ENCODE measurements at regions not wholly inside any gene's neighbourhood (a gene's known extent, or its start where the extent isn't known, plus 50 kb on each side); places are given as distances from the start of the nearest gene placed in this dataset.

- Histone ChIP-seq H2BK12ac (ENCODE audit: low read length in 2 of 2) (no peak overlapping the region), H3K9ac (ENCODE audit: low read length) (no peak overlapping the region), H3K23ac (ENCODE audit: low read length in 2 of 2) (no peak overlapping the region)
These were observed 188.5 kb downstream of the LIG4 start for GRCh38 chr13:108026680-108027410.

DNA sequence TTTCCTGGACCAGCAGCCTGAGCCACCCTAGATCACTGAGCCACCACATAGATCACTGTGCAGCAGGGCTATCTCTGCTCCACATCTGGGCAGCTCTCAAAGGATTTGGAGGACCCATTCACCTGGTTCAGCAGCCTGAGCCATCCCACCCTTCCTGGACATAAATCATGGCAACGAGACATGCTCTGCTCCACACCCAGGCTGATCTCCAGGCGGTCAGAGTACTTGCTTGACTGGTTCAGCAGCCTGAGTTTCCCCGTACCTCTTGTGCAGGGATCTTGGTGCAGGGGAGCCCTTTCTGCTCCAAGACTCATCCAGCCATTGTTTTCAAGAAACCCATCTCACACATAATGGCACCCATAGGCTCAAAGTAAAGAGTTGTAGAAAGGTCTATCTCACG is 195.3 kb downstream of the LIG4 start:
- Histone ChIP-seq H2BK5ac (ENCODE audit: low read depth, low read length, poor library complexity, severe bottlenecking) (no peak overlapping the region), H2BK12ac (ENCODE audit: low read length in 2 of 2) (no peak overlapping the region), H3K14ac (ENCODE audit: low read length in 2 of 2) (no peak overlapping the region), H3K9me3 (ENCODE audit: control insufficient read depth, low read length) (peaks cover 42% of the 10 kb centered on the region), H2AFZ (ENCODE audit: low read depth, low read length) (no peak overlapping the region), H3K9ac (ENCODE audit: low read length) (no peak overlapping the region), H3K4ac (ENCODE audit: low read depth in 1 of 2, low read length in 2 of 2) (no peak overlapping the region), H3K4me2 (ENCODE audit: low read length, poor library complexity, severe bottlenecking) (no peak overlapping the region), H3K27me3 (ENCODE audit: control insufficient read depth in 1 of 2, insufficient read depth in 1 of 2, low read length in 2 of 2) (no peaks in the 10 kb centered on the region), H2AK5ac (ENCODE audit: low read length, severe bottlenecking) (no peak overlapping the region), H2BK120ac (ENCODE audit: low read depth, low read length) (no peak overlapping the region), H3K4me1 (ENCODE audit: control insufficient read depth, insufficient read depth, low read depth, low read length) (no peaks in the 10 kb centered on the region), H3K18ac (ENCODE audit: low read depth in 1 of 2, low read length in 2 of 2) (no peak overlapping the region), H3K79me1 (replicated peaks; ENCODE audit: low read length, poor library complexity, severe bottlenecking) (no peaks in the 10 kb centered on the region), H3K27ac (ENCODE audit: low read length, poor library complexity, severe bottlenecking) (no peak overlapping the region), H4K91ac (ENCODE audit: low read length) (no peak overlapping the region), H2BK15ac (ENCODE audit: low read depth, poor library complexity, severe bottlenecking) (no peak overlapping the region), H3K23ac (ENCODE audit: low read length in 2 of 2) (no peak overlapping the region), H3K36me3 (ENCODE audit: control insufficient read depth in 1 of 2, insufficient read depth in 2 of 2, low read depth in 1 of 2, low read length in 2 of 2) (no peaks in the 10 kb centered on the region), H3K4me3 (ENCODE audit: insufficient read depth in 1 of 2, low read depth in 1 of 2, low read length in 2 of 2) (no peak overlapping the region), H4K8ac (ENCODE audit: low read length) (no peak overlapping the region)
- no peak for DNase-seq
- 67% methylated on average over 3 of the region's 4 CpGs for WGBS

More at GRCh38 chr13:108026680-108027410, 188.5 kb downstream of the LIG4 start:
- Histone ChIP-seq H3K18ac (ENCODE audit: low read depth in 1 of 2, low read length in 2 of 2) (no peak overlapping the region), H3K79me1 (replicated peaks; ENCODE audit: low read length, poor library complexity, severe bottlenecking) (no peaks in the 10 kb centered on the region), H3K27ac (ENCODE audit: low read length, poor library complexity, severe bottlenecking) (peak overlapping the region; percentile 55), H2AK5ac (ENCODE audit: low read length, severe bottlenecking) (no peak overlapping the region), H4K8ac (ENCODE audit: low read length) (no peak overlapping the region), H3K4me3 (ENCODE audit: insufficient read depth in 1 of 2, low read depth in 1 of 2, low read length in 2 of 2) (no peak overlapping the region), H3K36me3 (ENCODE audit: control insufficient read depth in 1 of 2, insufficient read depth in 2 of 2, low read depth in 1 of 2, low read length in 2 of 2) (no peaks in the 10 kb centered on the region), H2BK15ac (ENCODE audit: low read depth, poor library complexity, severe bottlenecking) (no peak overlapping the region), H2BK5ac (ENCODE audit: low read depth, low read length, poor library complexity, severe bottlenecking) (no peak overlapping the region), H3K4ac (ENCODE audit: low read depth in 1 of 2, low read length in 2 of 2) (no peak overlapping the region), H4K91ac (ENCODE audit: low read length) (no peak overlapping the region), H3K14ac (ENCODE audit: low read length in 2 of 2) (no peak overlapping the region), H2AFZ (ENCODE audit: low read depth, low read length) (no peak overlapping the region), H3K4me2 (ENCODE audit: low read length, poor library complexity, severe bottlenecking) (no peak overlapping the region), H3K4me1 (ENCODE audit: control insufficient read depth, insufficient read depth, low read depth, low read length) (no peaks in the 10 kb centered on the region), H3K9me3 (ENCODE audit: control insufficient read depth, low read length) (peaks cover 3% of the 10 kb centered on the region), H3K27me3 (ENCODE audit: control insufficient read depth in 1 of 2, insufficient read depth in 1 of 2, low read length in 2 of 2) (no peaks in the 10 kb centered on the region), H2BK120ac (ENCODE audit: low read depth, low read length) (no peak overlapping the region)
- 72% methylated on average over 1 of the region's 3 CpGs for WGBS
- DNase-seq, result no peak

DNA sequence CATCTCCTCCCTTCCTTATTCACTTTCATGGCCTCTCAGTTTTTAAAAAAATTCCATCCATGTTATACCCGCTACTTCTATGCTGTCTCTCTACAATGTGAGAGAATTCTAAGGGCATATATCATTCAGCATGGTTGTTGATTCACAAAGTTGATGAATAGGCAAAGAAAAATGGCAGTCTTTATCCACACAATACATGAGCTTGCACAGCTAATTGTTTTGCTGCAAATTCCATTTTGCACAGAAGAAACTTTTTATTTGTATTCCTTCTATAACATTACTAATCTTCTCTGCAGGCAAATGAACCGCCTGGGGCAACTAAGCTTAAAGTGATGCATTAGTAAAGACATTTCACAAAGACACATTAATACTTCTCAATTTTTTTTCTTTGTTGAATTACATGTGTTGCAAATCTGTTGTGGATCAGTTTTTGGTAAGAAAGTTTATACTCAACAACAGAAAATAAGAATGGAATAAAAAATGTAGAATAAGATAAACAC is 196.9 kb downstream of the LIG4 start:
- no peaks in the 10 kb centered on the region for H3K79me1 ChIP-seq (replicated peaks; ENCODE audit: low read length, poor library complexity, severe bottlenecking)
- no peak overlapping the region for H2AFZ ChIP-seq (ENCODE audit: low read depth, low read length)
- no peak overlapping the region for H3K27ac ChIP-seq (ENCODE audit: low read length, poor library complexity, severe bottlenecking)
- no peak overlapping the region for H3K4me2 ChIP-seq (ENCODE audit: low read length, poor library complexity, severe bottlenecking)
- H3K23ac ChIP-seq (ENCODE audit: low read length in 2 of 2), result no peak overlapping the region
- no peak for DNase-seq
- H3K27me3 ChIP-seq (ENCODE audit: control insufficient read depth in 1 of 2, insufficient read depth in 1 of 2, low read length in 2 of 2), result no peaks in the 10 kb centered on the region
- no peak overlapping the region for H3K14ac ChIP-seq (ENCODE audit: low read length in 2 of 2)
- H4K91ac ChIP-seq (ENCODE audit: low read length), result no peak overlapping the region
- no peaks in the 10 kb centered on the region for H3K4me1 ChIP-seq (ENCODE audit: control insufficient read depth, insufficient read depth, low read depth, low read length)
- no peak overlapping the region for H3K4ac ChIP-seq (ENCODE audit: low read depth in 1 of 2, low read length in 2 of 2)
- H3K18ac ChIP-seq (ENCODE audit: low read depth in 1 of 2, low read length in 2 of 2), result no peak overlapping the region
- no peak overlapping the region for H2BK15ac ChIP-seq (ENCODE audit: low read depth, poor library complexity, severe bottlenecking)
- H3K4me3 ChIP-seq (ENCODE audit: insufficient read depth in 1 of 2, low read depth in 1 of 2, low read length in 2 of 2), result no peak overlapping the region
- no peak overlapping the region for H4K8ac ChIP-seq (ENCODE audit: low read length)
- no peak overlapping the region for H2BK120ac ChIP-seq (ENCODE audit: low read depth, low read length)
- no peak overlapping the region for H2AK5ac ChIP-seq (ENCODE audit: low read length, severe bottlenecking)
- no peak overlapping the region for H2BK5ac ChIP-seq (ENCODE audit: low read depth, low read length, poor library complexity, severe bottlenecking)
- H3K9ac ChIP-seq (ENCODE audit: low read length), result no peak overlapping the region
- H3K9me3 ChIP-seq (ENCODE audit: control insufficient read depth, low read length), result peaks cover 45% of the 10 kb centered on the region
- no peak overlapping the region for H2BK12ac ChIP-seq (ENCODE audit: low read length in 2 of 2)
- no CpG with 5 or more reads among the region's 2 CpGs for WGBS
- no peaks in the 10 kb centered on the region for H3K36me3 ChIP-seq (ENCODE audit: control insufficient read depth in 1 of 2, insufficient read depth in 2 of 2, low read depth in 1 of 2, low read length in 2 of 2)

GRCh38 chr13:108006619-108007018 is 208.7 kb downstream of the LIG4 start:
- Histone ChIP-seq H2BK12ac (ENCODE audit: low read length in 2 of 2) (no peak overlapping the region), H3K4me1 (ENCODE audit: control insufficient read depth, insufficient read depth, low read depth, low read length) (no peaks in the 10 kb centered on the region), H4K8ac (ENCODE audit: low read length) (no peak overlapping the region), H2AFZ (ENCODE audit: low read depth, low read length) (no peak overlapping the region), H2AK5ac (ENCODE audit: low read length, severe bottlenecking) (no peak overlapping the region), H3K18ac (ENCODE audit: low read depth in 1 of 2, low read length in 2 of 2) (no peak overlapping the region), H3K27ac (ENCODE audit: low read length, poor library complexity, severe bottlenecking) (no peak overlapping the region), H3K4me3 (ENCODE audit: insufficient read depth in 1 of 2, low read depth in 1 of 2, low read length in 2 of 2) (no peak overlapping the region), H3K14ac (ENCODE audit: low read length in 2 of 2) (no peak overlapping the region), H3K4me2 (ENCODE audit: low read length, poor library complexity, severe bottlenecking) (no peak overlapping the region), H3K36me3 (ENCODE audit: control insufficient read depth in 1 of 2, insufficient read depth in 2 of 2, low read depth in 1 of 2, low read length in 2 of 2) (no peaks in the 10 kb centered on the region), H3K9me3 (ENCODE audit: control insufficient read depth, low read length) (peaks cover 14% of the 10 kb centered on the region), H2BK120ac (ENCODE audit: low read depth, low read length) (no peak overlapping the region), H3K79me1 (replicated peaks; ENCODE audit: low read length, poor library complexity, severe bottlenecking) (no peaks in the 10 kb centered on the region), H3K23ac (ENCODE audit: low read length in 2 of 2) (no peak overlapping the region), H3K27me3 (ENCODE audit: control insufficient read depth in 1 of 2, insufficient read depth in 1 of 2, low read length in 2 of 2) (no peaks in the 10 kb centered on the region), H4K91ac (ENCODE audit: low read length) (no peak overlapping the region), H2BK5ac (ENCODE audit: low read depth, low read length, poor library complexity, severe bottlenecking) (no peak overlapping the region), H3K9ac (ENCODE audit: low read length) (no peak overlapping the region), H2BK15ac (ENCODE audit: low read depth, poor library complexity, severe bottlenecking) (no peak overlapping the region), H3K4ac (ENCODE audit: low read depth in 1 of 2, low read length in 2 of 2) (no peak overlapping the region)
- 87% methylated on average over 8 of the region's 9 CpGs for WGBS
- no peak for DNase-seq

Measured in mesenchymal stem cell (in vitro differentiated cells and primary cell).